Testis (tissue), 2 donors: ENCODE measurements at regions not wholly inside any gene's neighbourhood (a gene's known extent, or its start where the extent isn't known, plus 50 kb on each side); places are given as distances from the start of the nearest gene placed in this dataset.

Experiments used
- POLR2A ChIP-seq: fragments of 450-650 bp; IDR thresholded peaks from one replicate; pipeline ENCODE4 v1.6.1; 2017; ENCODE audit warnings: antibody characterized with exemption, mild to moderate bottlenecking, moderate library complexity
- TF ChIP-seq, protein P1 (sequence below), 3 experiments: fragments of 450-650 bp in 2 of 3; fragments of 200-600 bp in 1 of 3; sonication (generic) in 1 of 3; IDR thresholded peaks; one replicate each; pipeline ENCODE4 v1.5.1; 2016 to 2019; ENCODE audit warnings: antibody characterized with exemption in 3 of 3, mild to moderate bottlenecking in 2 of 3, moderate library complexity in 1 of 3

DNA sequence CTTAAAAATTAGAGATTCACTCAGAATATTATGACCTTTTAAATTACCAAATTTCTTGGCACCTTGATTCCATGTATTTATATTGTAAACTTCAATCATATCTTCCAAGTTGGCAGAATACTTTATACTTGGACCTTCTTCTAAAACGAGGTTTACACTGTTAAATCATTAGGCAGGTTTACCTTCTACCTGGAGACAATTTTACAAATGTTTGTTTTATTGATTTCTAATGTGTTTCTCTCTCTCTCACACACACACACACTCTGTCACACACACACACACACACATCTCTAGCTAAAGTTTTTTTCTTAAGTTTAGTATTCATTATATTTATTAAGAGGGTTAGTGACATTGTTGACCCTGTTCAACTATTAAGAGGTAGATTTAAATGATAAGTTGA is 1155.6 kb downstream of the NSUN3 start:
- TF ChIP-seq, protein P1, sequence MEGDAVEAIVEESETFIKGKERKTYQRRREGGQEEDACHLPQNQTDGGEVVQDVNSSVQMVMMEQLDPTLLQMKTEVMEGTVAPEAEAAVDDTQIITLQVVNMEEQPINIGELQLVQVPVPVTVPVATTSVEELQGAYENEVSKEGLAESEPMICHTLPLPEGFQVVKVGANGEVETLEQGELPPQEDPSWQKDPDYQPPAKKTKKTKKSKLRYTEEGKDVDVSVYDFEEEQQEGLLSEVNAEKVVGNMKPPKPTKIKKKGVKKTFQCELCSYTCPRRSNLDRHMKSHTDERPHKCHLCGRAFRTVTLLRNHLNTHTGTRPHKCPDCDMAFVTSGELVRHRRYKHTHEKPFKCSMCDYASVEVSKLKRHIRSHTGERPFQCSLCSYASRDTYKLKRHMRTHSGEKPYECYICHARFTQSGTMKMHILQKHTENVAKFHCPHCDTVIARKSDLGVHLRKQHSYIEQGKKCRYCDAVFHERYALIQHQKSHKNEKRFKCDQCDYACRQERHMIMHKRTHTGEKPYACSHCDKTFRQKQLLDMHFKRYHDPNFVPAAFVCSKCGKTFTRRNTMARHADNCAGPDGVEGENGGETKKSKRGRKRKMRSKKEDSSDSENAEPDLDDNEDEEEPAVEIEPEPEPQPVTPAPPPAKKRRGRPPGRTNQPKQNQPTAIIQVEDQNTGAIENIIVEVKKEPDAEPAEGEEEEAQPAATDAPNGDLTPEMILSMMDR (IDR thresholded peaks at IDR 0.05) = no peak
- TF ChIP-seq POLR2A = no peak
